Esophagus squamous epithelium (tissue), 4 donors: ENCODE measurements at regions not wholly inside any gene's neighbourhood (a gene's known extent, or its start where the extent isn't known, plus 50 kb on each side); places are given as distances from the start of the nearest gene placed in this dataset.

Experiments
- CTCF ChIP-seq, 6 experiments: fragments of 450-650 bp in 4 of 6; fragments of 200-600 bp in 2 of 6; sonication (generic) in 2 of 6; IDR thresholded peaks; one replicate each; pipeline ENCODE4 v1.5.1; 2016 to 2019; ENCODE audit warnings: antibody characterized with exemption in 6 of 6, mild to moderate bottlenecking in 4 of 6, moderate library complexity in 4 of 6
- POLR2A ChIP-seq, 4 donors: fragments of 450-650 bp; IDR thresholded peaks; one replicate each; pipeline ENCODE4 v1.6.1; 2017; ENCODE audit warnings: antibody characterized with exemption in 4 of 4, mild to moderate bottlenecking in 4 of 4, moderate library complexity in 3 of 4

DNA sequence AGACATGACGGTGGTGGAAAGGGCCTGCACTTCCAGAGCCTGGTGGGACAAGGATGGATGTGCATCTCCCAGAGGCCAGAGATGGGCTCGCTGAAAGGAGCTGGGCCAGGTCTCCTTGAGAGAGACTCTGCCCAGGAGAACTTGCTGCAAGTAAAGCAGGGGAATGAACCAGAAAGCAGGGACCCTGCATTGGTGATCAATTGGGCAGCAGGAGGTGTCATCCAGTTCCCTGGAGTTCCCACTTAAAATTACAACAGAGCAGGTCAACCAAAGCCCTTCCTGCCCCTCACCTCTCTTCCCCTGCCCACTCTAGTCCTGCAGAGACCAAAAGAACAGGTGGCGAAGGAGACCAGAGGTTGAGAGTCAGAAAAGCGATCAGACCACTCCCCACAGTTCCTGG lies 69.7 kb upstream of the CAB39 start:
- TF ChIP-seq CTCF (IDR thresholded peaks at IDR 0.05): no peak
- no peak for TF ChIP-seq POLR2A (IDR thresholded peaks at IDR 0.05)
